ENCODE measurements at regions not wholly inside any gene's neighbourhood (a gene's known extent, or its start where the extent isn't known, plus 50 kb on each side); places are given as distances from the start of the nearest gene placed in this dataset.
A peak's percentile ranks its signal among the peaks of the same experiment; 100 is the strongest.

- H2AFZ ChIP-seq (replicated peaks; ENCODE audit: low read length, poor library complexity) = peak overlapping the region; percentile 16
- peak overlapping the region; percentile 64 for H2BK120ac ChIP-seq (ENCODE audit: low read depth, low read length)
- H3K18ac ChIP-seq (ENCODE audit: low read depth, low read length) = peak overlapping the region; percentile 85
- ATAC-seq (ENCODE audit: low read depth) = no peak
- H2AK5ac ChIP-seq (ENCODE audit: low read depth, low read length) = peak overlapping the region; percentile 89
- dilution Hi-C loops (cut with HindIII; ENCODE audit: low sequenced_read_pairs, unreplicated experiment) = no loop called here
- peaks cover 19% of the 10 kb centered on the region for H3K4me1 ChIP-seq (ENCODE audit: control insufficient read depth, insufficient read depth, low read length)
- ChIA-PET CTCF (interaction anchor here (0.6 to 1.2 kb wide), 4 partner anchors 14 to 351 kb away, joined by 3 to 4 read pairs (median 4); no protein-coding TSS in a partner anchor), POLR2A (ENCODE audit: unreplicated experiment) (no interaction called here)
- peak overlapping the region; percentile 53 for H3K27ac ChIP-seq (ENCODE audit: insufficient read depth, low read length)
- H3K4ac ChIP-seq (ENCODE audit: low read depth, low read length) = peak overlapping the region; percentile 74
- H3K9ac ChIP-seq (ENCODE audit: low read depth, low read length) = no peak overlapping the region
- no peaks in the 10 kb centered on the region for H3K79me1 ChIP-seq (ENCODE audit: low read depth in 1 of 2, low read length in 2 of 2)
- intact Hi-C loops (cut with micrococcal nuclease) = loop anchor here (10.0 kb wide), 1 partner anchor 427 kb away; the partner anchor contains the start of gene CCDC66
- H3K4me3 ChIP-seq (ENCODE audit: insufficient read depth, low read depth, low read length) = no peak overlapping the region
- no peaks in the 10 kb centered on the region for H3K27me3 ChIP-seq (ENCODE audit: control insufficient read depth, insufficient read depth, low read length)
- H2BK20ac ChIP-seq (ENCODE audit: low read depth, low read length) = peak overlapping the region; percentile 68
- in situ Hi-C loops (cut with MboI; ENCODE audit: low sequenced_read_pairs) = no loop called here
- no CpG with 5 or more reads among the region's 2 CpGs for WGBS, 2 experiments (ENCODE audit: extremely low coverage in 2 of 2, insufficient read length in 1 of 2)
- H3K9me3 ChIP-seq (ENCODE audit: control insufficient read depth, insufficient read depth, low read length) = no peaks in the 10 kb centered on the region
- H2AK9ac ChIP-seq (replicated peaks; ENCODE audit: low read depth, low read length, poor library complexity) = peak overlapping the region; percentile 16
- peak overlapping the region; percentile 26 for H2BK5ac ChIP-seq (ENCODE audit: low read depth, low read length, poor library complexity, severe bottlenecking)
- peak overlapping the region; percentile 53 for H3K4me2 ChIP-seq (ENCODE audit: low read depth, low read length)
- no peaks in the 10 kb centered on the region for H3K36me3 ChIP-seq (ENCODE audit: control insufficient read depth, insufficient read depth, low read length)
- H2BK15ac ChIP-seq (ENCODE audit: low read depth, low read length) = peak overlapping the region; percentile 37; the same call in 1 of the 3 replicates
- peak overlapping the region; percentile 55; the same call in 1 of the 2 replicates for H3K23ac ChIP-seq (ENCODE audit: low read depth, low read length)
- peak overlapping the region; percentile 48 for H3K14ac ChIP-seq (replicated peaks; ENCODE audit: low read depth, low read length)
- H4K5ac ChIP-seq (ENCODE audit: low read depth, low read length) = peak overlapping the region; percentile 75
- H4K8ac ChIP-seq (ENCODE audit: low read depth in 2 of 2, low read length in 2 of 2) = peak overlapping the region; percentile 0 to 38; a peak in 2 of 4 replicates
- peaks cover 16% of the 10 kb centered on the region for H3K9me1 ChIP-seq (ENCODE audit: insufficient read depth, low read length)
- BruUV-seq (replicated peaks) = no TSS peak
- no peak overlapping the region for H3K56ac ChIP-seq (ENCODE audit: extremely low read depth, insufficient read depth, low read length)
- H4K20me1 ChIP-seq (ENCODE audit: insufficient read depth, low read length) = peaks cover 5% of the 10 kb centered on the region; the same call in 1 of the 2 replicates
- no peak for DNase-seq
- H4K91ac ChIP-seq (ENCODE audit: insufficient read depth, low read depth, low read length) = peak overlapping the region; percentile 46; the same call in 1 of the 2 replicates
- TF ChIP-seq RAD21 (IDR thresholded peaks at IDR 0.05; ENCODE audit: low read length) (no peak), CTCF (conservative IDR thresholded peaks at IDR 0.05; ENCODE audit: low read depth, low read length) (no peak), CHD1 (IDR thresholded peaks at IDR 0.05; ENCODE audit: low read depth, low read length) (no peak), MAFK (IDR thresholded peaks at IDR 0.05; ENCODE audit: low read depth, low read length) (no peak), RFX5 (IDR thresholded peaks at IDR 0.05; ENCODE audit: low read depth, low read length) (no peak), CEBPB (IDR thresholded peaks at IDR 0.05; ENCODE audit: low read depth, low read length) (no peak), RCOR1 (IDR thresholded peaks at IDR 0.05; ENCODE audit: insufficient replicate concordance, low read length) (no peak), USF2 (IDR thresholded peaks at IDR 0.05; ENCODE audit: low read depth, low read length) (no peak), BHLHE40 (IDR thresholded peaks at IDR 0.05; ENCODE audit: low read depth, low read length) (no peak), FOS (IDR thresholded peaks at IDR 0.05; ENCODE audit: low read depth, low read length) (no peak), MAZ (IDR thresholded peaks at IDR 0.05; ENCODE audit: borderline replicate concordance, low read depth, low read length) (no peak), POLR2A (IDR thresholded peaks at IDR 0.05; ENCODE audit: low read depth, low read length) (no peak), MXI1 (IDR thresholded peaks at IDR 0.05; ENCODE audit: borderline replicate concordance, low read depth, low read length) (no peak), NFE2L2 (IDR thresholded peaks at IDR 0.05; ENCODE audit: low read depth, low read length) (no peak), SMC3 (IDR thresholded peaks at IDR 0.05; ENCODE audit: low read depth, low read length) (no peak)
These were observed 78.8 kb upstream of the SPATA12 start for GRCh38 chr3:56981445-56982230.
